Stimulated activated CD4-positive, alpha-beta T cell treated with anti-CD3 and anti-CD28 coated beads, Interleukin-2, amount 100 ng/mL, for 48 hours (primary cell): ENCODE measurements at regions not wholly inside any gene's neighbourhood (a gene's known extent, or its start where the extent isn't known, plus 50 kb on each side); places are given as distances from the start of the nearest gene placed in this dataset.

ENCODE experiments used
- DNase-seq, 2 donors: peaks; one replicate each; pipeline ENCODE4 v3.0.0-alpha.2; 2020

GRCh38 chr1:29875557-29876028, 639.3 kb downstream of the PTPRU start:
- no peak for DNase-seq

DNA sequence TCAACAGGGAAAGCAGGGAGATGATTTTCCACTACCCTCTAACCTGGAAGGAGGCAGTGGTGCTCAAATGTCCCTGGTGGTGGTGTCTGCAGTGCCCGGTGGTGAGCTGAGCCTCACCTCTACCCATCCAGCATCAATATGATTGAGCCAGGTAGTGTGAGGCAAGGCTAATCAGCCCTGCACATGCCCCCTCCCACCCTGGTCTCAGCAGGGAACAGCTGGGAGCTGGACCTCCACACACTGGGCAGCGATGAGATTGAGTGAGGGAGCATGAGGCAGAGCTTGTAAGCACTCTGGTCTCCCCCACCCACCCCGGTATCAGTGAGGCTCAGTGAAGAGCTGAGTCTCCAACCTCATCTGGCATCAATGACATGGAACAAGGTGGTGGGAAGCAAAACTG, 634.3 kb downstream of the PTPRU start:
- no peak for DNase-seq

DNA sequence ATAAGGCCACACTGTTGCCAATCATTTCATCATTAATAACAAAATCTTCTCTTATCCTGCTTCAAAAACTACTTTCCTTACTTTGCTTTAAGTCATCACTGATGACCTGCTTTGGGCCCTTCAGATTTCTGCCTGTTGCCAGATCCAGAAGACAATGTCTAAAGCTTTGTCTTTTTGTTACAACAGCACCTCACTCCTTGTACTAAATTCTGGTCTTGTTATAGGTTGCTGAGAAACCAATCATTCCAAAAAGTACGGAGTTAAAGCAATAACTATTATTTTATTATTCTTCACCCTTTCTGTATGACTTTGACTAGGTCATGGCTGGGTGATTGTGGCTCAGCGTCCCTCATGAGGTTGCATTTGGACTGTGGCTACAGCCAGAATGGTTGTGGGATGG, 633.5 kb downstream of the PTPRU start:
- DNase-seq = no peak

DNA sequence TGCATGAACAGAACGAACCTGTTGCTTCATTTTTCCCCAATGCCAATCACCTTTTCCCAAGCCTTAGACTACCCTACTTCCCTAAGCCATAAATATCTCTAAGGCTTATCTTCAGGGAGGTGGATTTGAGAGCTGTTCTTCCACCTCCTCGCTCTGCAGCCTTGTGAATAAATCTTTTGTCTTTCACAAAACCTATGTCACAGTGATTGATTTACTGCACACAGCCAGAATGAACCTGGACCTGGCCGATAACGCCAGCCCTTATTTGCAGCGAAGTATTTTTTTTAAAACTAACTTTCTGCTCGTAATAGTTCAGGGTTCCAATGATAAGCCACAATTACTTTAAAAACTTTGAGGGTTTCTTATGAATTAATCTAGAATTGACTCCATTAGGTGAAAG, 632.6 kb downstream of the PTPRU start:
- DNase-seq = no peak

- no peak for DNase-seq
These were observed 631.8 kb downstream of the PTPRU start for GRCh38 chr1:29868096-29868495.

DNA sequence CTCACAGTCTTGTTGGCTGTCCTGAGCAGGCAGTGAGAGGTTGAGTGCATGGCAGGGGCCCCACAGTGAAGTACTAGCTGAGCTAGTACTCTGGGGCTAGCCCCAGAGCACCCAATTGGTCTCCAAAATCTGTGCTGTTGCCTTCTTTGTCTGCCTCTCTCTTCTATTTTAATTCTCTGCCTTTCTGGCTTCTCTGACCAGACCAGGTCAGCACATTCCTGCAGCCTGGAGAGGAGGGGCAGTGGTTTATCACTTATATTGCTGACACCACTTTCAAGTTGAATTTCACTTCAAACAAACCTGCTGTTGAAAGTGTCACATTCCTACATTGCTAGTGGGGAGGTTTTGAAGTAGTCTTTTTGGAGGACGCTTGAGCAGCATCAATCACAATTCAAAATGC, 628.7 kb downstream of the PTPRU start:
- no peak for DNase-seq

- DNase-seq = no peak
These were observed 628.2 kb downstream of the PTPRU start for GRCh38 chr1:29864431-29865022.

DNA sequence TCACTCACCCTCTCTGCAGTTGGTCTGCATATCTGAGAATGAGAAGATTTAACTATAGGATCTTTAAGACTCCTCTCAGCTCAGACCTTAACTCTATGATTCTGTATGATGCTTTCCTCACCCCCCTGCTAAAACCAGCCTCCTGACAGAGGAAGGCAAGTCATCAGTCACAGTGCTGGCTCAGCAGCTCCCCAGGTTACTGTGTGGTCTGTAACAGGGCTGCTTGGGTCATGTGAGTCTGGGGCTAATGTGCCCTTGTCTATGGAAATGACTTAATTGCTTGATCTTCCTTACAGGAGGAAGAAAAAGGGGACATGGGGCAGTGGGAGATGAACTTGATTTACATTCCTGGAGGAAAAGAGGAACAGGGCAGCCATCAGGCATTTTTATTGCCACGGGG, 625.6 kb downstream of the PTPRU start:
- no peak for DNase-seq

- DNase-seq = no peak
These were observed 625.1 kb downstream of the PTPRU start for GRCh38 chr1:29861446-29861845.

DNA sequence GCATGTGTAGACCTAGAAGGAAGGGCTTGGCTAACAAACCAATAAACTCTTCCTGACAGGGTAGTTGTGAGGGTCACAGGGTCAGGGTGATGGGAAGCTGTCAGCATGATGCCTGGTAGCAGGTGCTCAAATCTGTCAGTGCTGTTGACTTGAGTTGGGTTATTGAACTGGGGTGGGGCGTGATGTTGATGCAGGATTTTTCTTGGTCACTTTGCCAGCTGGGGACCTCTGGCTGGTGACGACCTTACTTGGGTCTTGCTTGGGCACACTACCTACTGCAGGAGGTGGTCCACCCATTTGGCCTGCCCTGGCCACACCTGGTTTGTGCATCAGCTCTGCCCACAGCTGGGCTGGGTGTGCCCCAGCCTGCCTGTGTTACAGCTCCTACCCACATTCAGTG, 624.4 kb downstream of the PTPRU start:
- DNase-seq = no peak

DNA sequence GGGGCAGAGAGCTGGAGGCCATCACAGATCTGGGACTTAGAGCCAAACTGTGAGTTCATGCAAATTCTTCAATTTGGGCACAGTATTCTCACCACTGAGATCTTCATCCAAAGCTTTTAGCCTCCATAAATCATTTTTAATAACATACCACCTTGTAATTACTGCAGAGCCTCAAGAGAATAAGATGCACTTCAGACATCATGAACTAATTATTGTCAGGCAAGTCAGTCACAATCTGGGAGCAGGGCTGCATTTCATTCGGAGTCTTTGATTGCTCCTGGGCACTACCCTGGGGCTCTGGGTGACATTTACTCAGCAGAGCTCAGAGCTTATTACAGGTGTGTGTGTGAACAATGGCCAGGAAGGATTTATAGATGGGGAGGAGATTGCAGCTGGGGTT, 623.7 kb downstream of the PTPRU start:
- no peak for DNase-seq

DNA sequence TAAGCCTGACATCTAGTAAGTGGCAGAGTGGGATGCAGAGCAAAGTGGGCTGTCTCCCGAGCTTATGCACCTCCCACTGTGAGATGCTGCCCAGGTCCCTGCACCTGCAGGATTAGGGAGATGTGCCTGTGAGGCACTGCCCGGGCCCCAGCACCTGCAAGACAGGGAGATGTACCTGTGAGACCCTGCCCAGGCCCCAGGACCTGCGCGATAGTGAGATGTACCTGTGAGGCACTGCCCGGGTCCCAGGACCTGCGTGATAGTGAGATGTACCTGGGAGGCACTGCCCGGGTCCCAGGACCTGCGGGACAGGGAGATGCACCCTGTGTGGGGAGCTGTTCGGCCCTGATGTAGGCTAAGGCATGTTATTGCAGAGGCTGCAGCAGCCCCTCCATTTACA, 622.8 kb downstream of the PTPRU start:
- DNase-seq = no peak

GRCh38 chr1:29858646-29859045, 622.3 kb downstream of the PTPRU start:
- DNase-seq = no peak

DNA sequence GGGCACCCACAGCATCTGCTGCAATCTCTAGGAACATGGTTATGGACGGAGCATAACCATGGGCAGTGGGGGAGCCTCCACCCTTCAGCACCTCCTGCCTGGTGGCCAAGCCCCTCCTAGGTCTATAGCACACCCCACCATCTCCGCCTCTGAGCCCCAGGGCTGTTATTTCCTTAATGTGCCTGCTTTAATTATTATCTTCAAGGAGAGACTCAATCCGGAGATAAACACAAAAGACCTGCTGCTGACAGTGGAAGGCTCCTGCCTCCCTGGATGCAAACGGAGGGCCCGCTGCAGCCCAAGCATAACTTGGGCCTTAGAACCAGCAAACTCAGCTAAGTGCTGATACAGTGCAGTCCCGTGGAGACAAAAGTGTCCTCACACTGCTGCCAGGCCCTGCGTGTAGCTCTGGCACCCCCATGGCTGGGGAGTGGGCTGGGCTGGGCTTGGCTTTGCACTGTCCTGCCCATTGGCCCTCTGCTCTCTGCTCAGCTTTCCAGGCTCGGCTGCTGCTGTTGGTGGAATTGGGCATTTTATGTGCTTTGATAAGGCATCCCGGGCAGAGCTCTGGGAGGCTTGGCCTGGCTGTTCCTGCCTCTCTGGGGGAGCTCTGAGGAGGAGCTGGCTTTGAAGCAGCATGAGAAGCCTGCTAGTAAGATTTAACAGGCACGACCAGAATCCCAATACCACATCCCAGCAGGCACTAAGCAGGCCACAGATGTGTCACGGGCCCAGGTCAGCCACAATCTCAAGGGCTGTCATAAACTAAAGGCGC, 620.2 kb downstream of the PTPRU start:
- DNase-seq = no peak

- no peak for DNase-seq
These were observed 619.3 kb downstream of the PTPRU start for GRCh38 chr1:29855561-29856160.

DNA sequence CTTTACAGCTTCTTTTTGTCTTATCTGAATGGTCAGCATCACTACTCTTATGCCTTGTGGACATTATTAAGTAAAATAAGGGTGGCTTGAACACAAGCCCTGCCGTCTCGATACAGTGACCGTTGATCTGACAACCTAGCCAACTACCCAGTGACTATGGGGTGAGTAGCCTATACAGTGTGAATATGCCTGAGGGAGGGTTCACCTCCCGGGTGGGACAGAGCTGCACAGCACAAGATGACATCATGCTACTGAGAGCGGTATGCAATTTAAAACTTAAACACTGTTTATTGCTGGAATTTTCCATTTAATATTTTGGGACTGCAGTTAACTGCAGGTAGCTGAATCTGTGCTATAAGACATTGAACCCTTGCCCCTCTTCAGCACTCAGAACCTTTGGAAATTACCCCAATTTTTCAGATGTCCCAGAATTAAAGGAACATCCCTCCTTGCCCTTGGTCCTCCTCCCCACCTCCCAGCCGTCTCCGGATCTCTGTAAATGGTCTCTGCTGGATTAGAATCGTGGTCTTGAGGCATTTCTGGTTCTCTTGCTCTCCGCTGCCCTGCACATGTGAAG, 618.5 kb downstream of the PTPRU start:
- no peak for DNase-seq

- DNase-seq = no peak
These were observed 617.5 kb downstream of the PTPRU start for GRCh38 chr1:29853716-29854330.

GRCh38 chr1:29852248-29852647, 615.9 kb downstream of the PTPRU start:
- DNase-seq = no peak

DNA sequence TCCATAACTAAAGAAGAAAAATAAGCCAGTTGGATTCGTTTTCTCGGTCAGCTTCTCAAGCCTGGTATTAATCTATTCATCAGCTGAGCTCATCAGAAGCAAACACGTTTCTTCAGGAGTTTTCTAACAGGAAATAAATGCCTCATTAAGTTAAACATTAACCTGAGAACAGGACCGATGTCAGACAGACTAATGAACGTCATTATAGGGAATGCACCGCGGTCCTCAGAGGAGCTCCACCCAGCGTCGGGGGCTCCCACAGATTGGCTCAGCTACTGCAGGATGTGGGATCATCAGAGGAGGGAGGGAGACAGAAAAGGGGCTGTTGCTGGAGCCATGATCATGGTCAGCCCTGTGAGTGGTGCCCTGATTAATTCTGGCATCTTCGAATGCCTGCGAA, 615.4 kb downstream of the PTPRU start:
- no peak for DNase-seq

DNA sequence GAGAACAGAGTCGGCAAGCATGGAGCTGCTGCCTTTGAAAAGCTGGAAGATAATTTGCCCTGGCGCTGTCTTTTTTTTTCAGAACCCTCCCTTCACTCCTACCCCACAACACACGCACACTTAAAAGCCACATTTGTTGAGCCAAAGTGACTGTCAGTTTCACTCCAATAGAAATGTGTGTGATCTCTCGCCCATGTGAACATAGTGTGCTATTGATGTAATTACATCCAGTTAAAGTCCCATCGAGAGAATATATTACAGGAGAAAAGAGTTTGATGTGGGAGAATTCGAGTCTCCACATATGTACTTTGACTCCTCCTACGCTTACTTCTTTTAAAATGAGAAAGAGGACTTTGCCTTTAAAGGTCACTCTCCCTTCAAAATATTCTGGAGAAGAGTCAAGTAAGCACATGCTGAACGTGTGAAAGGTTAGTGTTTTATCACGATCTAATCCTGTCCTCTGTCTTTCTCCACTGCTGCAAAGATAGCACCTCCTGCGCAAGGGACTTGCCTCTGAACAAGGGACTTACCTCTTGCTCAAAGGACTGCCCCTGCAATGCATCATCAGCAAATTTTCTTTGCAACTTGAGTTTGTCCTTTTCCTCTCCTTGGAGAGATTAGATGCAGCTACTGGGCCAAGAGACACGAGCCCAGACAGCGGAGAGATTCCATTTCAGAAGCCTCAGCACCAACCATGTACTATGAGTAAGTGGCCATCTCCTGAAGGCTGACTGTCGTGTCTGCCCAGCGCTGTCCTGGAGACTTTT, 613.9 kb downstream of the PTPRU start:
- no peak for DNase-seq

DNA sequence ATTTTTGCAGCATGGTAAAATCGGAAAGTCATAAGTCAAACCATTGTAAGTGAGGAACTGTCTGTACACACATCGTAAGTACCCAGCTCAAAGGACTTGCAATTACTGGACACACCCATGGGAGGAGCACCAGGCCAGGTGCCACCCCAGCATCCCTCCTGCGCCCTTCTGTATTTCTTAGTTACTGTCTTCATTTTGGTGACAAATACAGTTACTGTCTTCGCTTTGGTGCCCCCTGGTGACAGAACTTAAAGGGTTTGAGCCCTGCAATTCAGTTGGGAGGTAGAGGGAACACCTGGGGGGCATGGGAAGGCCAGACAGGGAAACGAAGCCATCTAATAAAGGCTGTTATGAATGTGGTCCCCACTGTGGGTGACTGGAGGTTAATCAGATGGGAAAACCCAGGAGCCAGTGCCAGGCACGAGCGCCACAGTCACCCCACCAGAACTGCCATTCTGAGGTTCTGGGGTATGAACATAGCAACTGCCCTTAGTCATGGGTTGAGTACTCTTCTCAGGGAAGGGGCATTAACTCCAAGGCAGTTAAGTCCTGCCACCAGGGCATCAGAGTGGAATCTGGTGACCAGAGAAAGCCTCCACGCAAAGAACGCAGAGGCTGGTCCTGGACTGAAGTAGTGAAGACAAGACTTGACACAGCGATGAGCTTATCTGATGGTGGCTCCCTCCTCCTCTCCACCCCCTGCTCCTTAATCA, 612.9 kb downstream of the PTPRU start:
- DNase-seq = peak; percentile 31 to 39

DNA sequence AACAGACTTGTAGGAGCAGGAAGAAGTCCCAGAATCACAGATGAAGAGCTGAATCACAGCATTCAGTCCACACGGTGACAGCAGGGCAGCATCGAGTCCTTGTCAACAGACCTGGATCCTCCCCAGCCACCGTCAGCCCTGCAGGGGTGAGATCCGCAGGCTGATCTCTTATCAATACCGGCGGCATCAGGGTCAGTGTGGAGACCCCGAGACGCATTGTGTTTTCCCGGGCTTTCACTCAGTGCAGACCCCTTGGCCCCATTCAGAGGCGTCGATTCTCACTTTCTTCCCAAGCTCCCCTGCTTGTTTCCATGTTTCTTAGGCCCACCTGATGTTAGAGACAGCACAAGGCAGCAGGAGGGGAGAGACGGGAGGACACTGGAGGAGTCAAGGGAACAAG, 609.6 kb downstream of the PTPRU start:
- DNase-seq = no peak
